ENCODE measurements at regions not wholly inside any gene's neighbourhood (a gene's known extent, or its start where the extent isn't known, plus 50 kb on each side); places are given as distances from the start of the nearest gene placed in this dataset.
A peak's percentile ranks its signal among the peaks of the same experiment; 100 is the strongest.

GRCh38 chr12:124442772-124443445 lies 124.5 kb downstream of the NCOR2 start:
- H3K27ac ChIP-seq = peak overlapping the region; percentile 60 to 69
- TF ChIP-seq CTCF (IDR thresholded peaks at IDR 0.05) = no peak
- H3K27me3 ChIP-seq = no peaks in the 10 kb centered on the region
- DNase-seq (ENCODE audit: low spot score) = peak; percentile 80
- H3K36me3 ChIP-seq = peaks cover 33% of the 10 kb centered on the region
- no peaks in the 10 kb centered on the region for H3K9me3 ChIP-seq
- peaks cover 0 to 33% of the 10 kb centered on the region in 2 donors for H3K4me1 ChIP-seq
- H3K4me3 ChIP-seq = no peak overlapping the region

- H3K27ac ChIP-seq = peak overlapping the region; percentile 60 to 69
- DNase-seq (ENCODE audit: low spot score) = no peak
- H3K9me3 ChIP-seq = no peaks in the 10 kb centered on the region
- H3K36me3 ChIP-seq = peaks cover 33% of the 10 kb centered on the region
- H3K4me1 ChIP-seq = peaks cover 0 to 33% of the 10 kb centered on the region in 2 donors
- no peak overlapping the region for H3K4me3 ChIP-seq
- H3K27me3 ChIP-seq = no peaks in the 10 kb centered on the region
- no peak for TF ChIP-seq CTCF (IDR thresholded peaks at IDR 0.05)
Measured at GRCh38 chr12:124442281-124442680, 125.1 kb downstream of the NCOR2 start.

- Histone ChIP-seq H3K36me3 (peaks cover 33% of the 10 kb centered on the region), H3K4me3 (no peak overlapping the region), H3K27ac (peak overlapping the region; percentile 60 to 69), H3K9me3 (no peaks in the 10 kb centered on the region), H3K4me1 (peaks cover 0 to 33% of the 10 kb centered on the region in 2 donors), H3K27me3 (no peaks in the 10 kb centered on the region)
- DNase-seq (ENCODE audit: low spot score) = no peak
- TF ChIP-seq CTCF (IDR thresholded peaks at IDR 0.05) = no peak
Measured at GRCh38 chr12:124441443-124442194, 125.8 kb downstream of the NCOR2 start.

DNA sequence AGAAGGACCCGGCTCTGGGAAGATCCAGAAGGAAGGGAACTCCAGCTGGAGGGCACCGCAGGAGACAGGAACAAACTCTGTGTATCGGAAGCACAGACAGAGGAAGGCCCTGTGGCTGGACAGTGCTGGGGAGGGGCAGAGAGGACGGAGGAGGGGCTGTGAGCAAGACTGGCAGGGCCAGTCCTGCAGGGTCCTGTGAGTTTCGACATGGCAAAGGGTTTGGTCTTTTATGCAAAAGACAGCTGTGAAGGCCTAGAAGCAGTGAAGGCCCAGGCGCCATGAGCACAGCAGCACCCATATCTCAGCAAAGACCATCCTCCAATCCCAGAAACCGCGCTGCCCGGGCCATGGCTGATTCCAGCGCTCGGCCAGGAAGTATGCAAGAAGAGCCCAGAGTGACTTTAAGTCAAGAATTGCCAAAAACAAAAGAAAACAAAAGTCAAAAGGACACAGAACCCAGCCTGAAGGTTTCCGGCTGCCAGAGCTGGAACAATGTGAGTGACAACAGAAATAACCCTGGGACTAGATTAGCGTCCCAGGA lies 126.5 kb downstream of the NCOR2 start:
- Histone ChIP-seq H3K27me3 (no peaks in the 10 kb centered on the region), H3K36me3 (peaks cover 32% of the 10 kb centered on the region), H3K4me3 (no peak overlapping the region), H3K4me1 (peaks cover 0 to 33% of the 10 kb centered on the region in 2 donors), H3K9me3 (no peaks in the 10 kb centered on the region), H3K27ac (peak overlapping the region; percentile 60 to 69)
- no peak for TF ChIP-seq CTCF (IDR thresholded peaks at IDR 0.05)
- DNase-seq (ENCODE audit: low spot score) = no peak

- Histone ChIP-seq H3K4me1 (peaks cover 0 to 37% of the 10 kb centered on the region in 2 donors), H3K27me3 (no peaks in the 10 kb centered on the region), H3K27ac (peak overlapping the region; percentile 60 to 69), H3K4me3 (no peak overlapping the region), H3K9me3 (no peaks in the 10 kb centered on the region), H3K36me3 (peaks cover 27% of the 10 kb centered on the region)
- no peak for DNase-seq (ENCODE audit: low spot score)
- no peak for TF ChIP-seq CTCF (IDR thresholded peaks at IDR 0.05)
Measured at GRCh38 chr12:124440031-124440626, 127.3 kb downstream of the NCOR2 start.

Measured in right atrium auricular region (tissue), 2 donors.